DOHH2 (cell line): ENCODE measurements at regions not wholly inside any gene's neighbourhood (a gene's known extent, or its start where the extent isn't known, plus 50 kb on each side); places are given as distances from the start of the nearest gene placed in this dataset.

Experiments used
- CTCF ChIP-seq: fragments of 200-600 bp; sonication (generic); IDR thresholded peaks from one replicate; pipeline ENCODE4 v1.5.1; 2014; ENCODE audit warnings: antibody characterized with exemption, mild to moderate bottlenecking, low read depth, low read length; ENCODE audit not compliant: poor library complexity, severe bottlenecking
- EZH2phosphoT487 ChIP-seq: fragments of 200-600 bp; sonication (generic); IDR thresholded peaks from 2 replicates; pipeline ENCODE4 v1.6.1; 2017; ENCODE audit warnings: borderline replicate concordance, mild to moderate bottlenecking, antibody characterized with exemption, low read length, moderate library complexity, mixed read lengths

GRCh38 chr3:18987862-18988447 lies 160.4 kb upstream of the KCNH8 start:
- TF ChIP-seq EZH2phosphoT487, result no peak
- no peak for TF ChIP-seq CTCF
